Smooth muscle cell (in vitro differentiated cells): ENCODE measurements at regions not wholly inside any gene's neighbourhood (a gene's known extent, or its start where the extent isn't known, plus 50 kb on each side); places are given as distances from the start of the nearest gene placed in this dataset.

Source experiments
- DNase-seq: peaks from one replicate; lab custom pipeline; 2025; ENCODE audit not compliant: unreplicated experiment; lab: John Stamatoyannopoulos, UW
- H2AFZ ChIP-seq: fragments of 200-600 bp; sonication (generic); 2 replicates; pipeline ENCODE4 v1.6.0; 2016; ENCODE audit warnings: antibody characterized with exemption, low read depth, mild to moderate bottlenecking
- H3F3A ChIP-seq: fragments of 200-600 bp; sonication (generic); 2 replicates; pipeline ENCODE4 v1.6.0; 2017; ENCODE audit warnings: antibody characterized with exemption, low read depth
- H3K27ac ChIP-seq: fragments of 200-600 bp; sonication (generic); 2 replicates; pipeline ENCODE4 v1.5.1; 2016; ENCODE audit warnings: low read depth, mild to moderate bottlenecking
- H3K27me3 ChIP-seq: fragments of 200-600 bp; sonication (generic); 2 replicates; pipeline ENCODE4 v1.6.1; 2016; ENCODE audit warnings: low read depth, mild to moderate bottlenecking
- H3K36me3 ChIP-seq: fragments of 200-600 bp; sonication (generic); 2 replicates; pipeline ENCODE4 v1.5.1; 2016; ENCODE audit warnings: low read depth
- H3K4me1 ChIP-seq: fragments of 200-600 bp; sonication (generic); 2 replicates; pipeline ENCODE4 v1.5.1; 2016; ENCODE audit warnings: low read depth
- H3K4me2 ChIP-seq: fragments of 200-600 bp; sonication (generic); 2 replicates; pipeline ENCODE4 v1.6.0; 2016; ENCODE audit warnings: mild to moderate bottlenecking
- H3K4me3 ChIP-seq: fragments of 200-600 bp; sonication (generic); 2 replicates; pipeline ENCODE4 v1.5.1; 2016; ENCODE audit warnings: mild to moderate bottlenecking
- H3K79me2 ChIP-seq: fragments of 200-600 bp; sonication (generic); 2 replicates; pipeline ENCODE4 v1.6.0; 2016; ENCODE audit warnings: low read depth, mild to moderate bottlenecking
- H3K9ac ChIP-seq: fragments of 200-600 bp; sonication (generic); 2 replicates; pipeline ENCODE4 v1.6.0; 2016; ENCODE audit warnings: low read depth
- H3K9me3 ChIP-seq: fragments of 200-600 bp; sonication (generic); replicated peaks from 2 replicates; pipeline ENCODE4 v1.5.1; 2016; ENCODE audit warnings: low read depth
- H4K20me1 ChIP-seq: fragments of 200-600 bp; sonication (generic); 2 replicates; pipeline ENCODE4 v1.6.0; 2016; ENCODE audit warnings: low read depth
- WGBS: methylation state at CpG from one replicate; pipeline ENCODE4 v1.1.7; 2016; ENCODE audit warnings: low lambda C conversion rate; 5-methylcytosine and 5-hydroxymethylcytosine counted together
- TF ChIP-seq, protein P1 (sequence below): fragments of 200-600 bp; sonication (generic); IDR thresholded peaks from 2 replicates; pipeline ENCODE4 v1.5.1; 2017; ENCODE audit warnings: borderline replicate concordance, mild to moderate bottlenecking, antibody characterized with exemption; ENCODE audit not compliant: insufficient read depth, poor library complexity, severe bottlenecking

DNA sequence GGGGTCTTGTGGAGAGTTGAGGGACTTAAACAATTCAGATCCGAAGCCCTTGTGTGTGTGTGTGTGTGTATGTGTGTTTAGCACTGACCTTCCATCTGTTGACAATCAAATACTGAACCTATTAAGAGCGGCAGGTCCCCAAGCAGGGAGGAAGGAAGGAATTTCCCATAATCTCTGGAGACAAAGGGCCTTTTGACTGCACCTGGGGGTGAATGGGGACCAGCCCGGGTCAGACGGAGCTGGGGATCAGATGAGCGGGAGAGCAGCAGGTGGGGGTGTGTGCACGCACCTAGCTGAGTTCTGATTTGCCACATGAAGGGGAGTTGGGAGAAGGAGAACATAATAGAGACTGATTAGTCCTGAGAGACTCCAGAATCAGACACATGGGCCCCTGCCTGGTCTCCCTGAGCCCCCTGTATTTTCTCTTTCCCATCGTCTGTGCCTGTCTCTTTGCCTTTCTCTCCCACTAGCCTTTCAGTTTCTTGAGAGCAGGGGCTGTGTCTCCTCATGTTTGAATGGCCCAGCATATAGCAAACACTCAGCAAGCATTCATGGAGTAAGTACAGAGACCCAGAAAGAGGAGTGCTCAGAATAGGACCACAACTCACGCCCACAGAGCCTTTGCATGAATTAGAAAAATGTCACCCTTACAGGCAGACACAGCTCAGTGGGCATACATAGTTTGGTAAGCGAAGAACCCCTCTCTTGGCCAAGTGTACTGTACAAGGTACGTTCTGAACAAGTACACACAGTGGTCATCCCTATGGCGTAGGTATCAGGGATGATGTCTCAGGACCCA is 288.3 kb upstream of the HABP2 start:
- peaks cover 23% of the 10 kb centered on the region for H3K4me1 ChIP-seq
- H3K9me3 ChIP-seq, result no peaks in the 10 kb centered on the region
- H3F3A ChIP-seq, result no peaks in the 10 kb centered on the region
- no peaks in the 10 kb centered on the region for H3K36me3 ChIP-seq
- H2AFZ ChIP-seq, result no peak overlapping the region
- TF ChIP-seq, protein P1, sequence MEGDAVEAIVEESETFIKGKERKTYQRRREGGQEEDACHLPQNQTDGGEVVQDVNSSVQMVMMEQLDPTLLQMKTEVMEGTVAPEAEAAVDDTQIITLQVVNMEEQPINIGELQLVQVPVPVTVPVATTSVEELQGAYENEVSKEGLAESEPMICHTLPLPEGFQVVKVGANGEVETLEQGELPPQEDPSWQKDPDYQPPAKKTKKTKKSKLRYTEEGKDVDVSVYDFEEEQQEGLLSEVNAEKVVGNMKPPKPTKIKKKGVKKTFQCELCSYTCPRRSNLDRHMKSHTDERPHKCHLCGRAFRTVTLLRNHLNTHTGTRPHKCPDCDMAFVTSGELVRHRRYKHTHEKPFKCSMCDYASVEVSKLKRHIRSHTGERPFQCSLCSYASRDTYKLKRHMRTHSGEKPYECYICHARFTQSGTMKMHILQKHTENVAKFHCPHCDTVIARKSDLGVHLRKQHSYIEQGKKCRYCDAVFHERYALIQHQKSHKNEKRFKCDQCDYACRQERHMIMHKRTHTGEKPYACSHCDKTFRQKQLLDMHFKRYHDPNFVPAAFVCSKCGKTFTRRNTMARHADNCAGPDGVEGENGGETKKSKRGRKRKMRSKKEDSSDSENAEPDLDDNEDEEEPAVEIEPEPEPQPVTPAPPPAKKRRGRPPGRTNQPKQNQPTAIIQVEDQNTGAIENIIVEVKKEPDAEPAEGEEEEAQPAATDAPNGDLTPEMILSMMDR, result no peak
- WGBS, result 83% methylated on average over 11 of the region's 11 CpGs
- H3K27ac ChIP-seq, result no peak overlapping the region
- no peaks in the 10 kb centered on the region for H3K27me3 ChIP-seq
- no peak overlapping the region for H3K4me3 ChIP-seq
- no peak for DNase-seq
- no peak overlapping the region for H3K9ac ChIP-seq
- no peak overlapping the region for H3K4me2 ChIP-seq
- H4K20me1 ChIP-seq, result no peaks in the 10 kb centered on the region
- H3K79me2 ChIP-seq, result no peaks in the 10 kb centered on the region

DNA sequence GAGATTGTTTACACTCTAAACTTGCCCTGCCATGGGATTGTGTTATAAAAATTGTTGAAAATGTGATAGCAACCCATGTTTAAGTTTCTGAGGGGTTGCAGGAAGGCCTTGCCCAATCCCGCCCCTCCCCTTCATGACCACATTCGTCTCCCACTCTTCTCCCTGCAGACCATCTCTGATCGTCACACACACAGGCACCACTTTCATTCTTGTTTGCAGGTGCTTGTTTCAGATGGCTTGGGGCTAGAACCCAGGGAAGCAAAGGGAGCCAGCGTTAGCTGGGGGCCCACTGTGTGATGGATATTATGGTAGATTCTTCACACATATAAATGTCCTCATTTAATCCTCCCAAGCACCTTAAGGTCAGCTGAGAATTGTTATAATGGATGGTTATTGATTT is 286.7 kb upstream of the HABP2 start:
- TF ChIP-seq, protein P1, result no peak

DNA sequence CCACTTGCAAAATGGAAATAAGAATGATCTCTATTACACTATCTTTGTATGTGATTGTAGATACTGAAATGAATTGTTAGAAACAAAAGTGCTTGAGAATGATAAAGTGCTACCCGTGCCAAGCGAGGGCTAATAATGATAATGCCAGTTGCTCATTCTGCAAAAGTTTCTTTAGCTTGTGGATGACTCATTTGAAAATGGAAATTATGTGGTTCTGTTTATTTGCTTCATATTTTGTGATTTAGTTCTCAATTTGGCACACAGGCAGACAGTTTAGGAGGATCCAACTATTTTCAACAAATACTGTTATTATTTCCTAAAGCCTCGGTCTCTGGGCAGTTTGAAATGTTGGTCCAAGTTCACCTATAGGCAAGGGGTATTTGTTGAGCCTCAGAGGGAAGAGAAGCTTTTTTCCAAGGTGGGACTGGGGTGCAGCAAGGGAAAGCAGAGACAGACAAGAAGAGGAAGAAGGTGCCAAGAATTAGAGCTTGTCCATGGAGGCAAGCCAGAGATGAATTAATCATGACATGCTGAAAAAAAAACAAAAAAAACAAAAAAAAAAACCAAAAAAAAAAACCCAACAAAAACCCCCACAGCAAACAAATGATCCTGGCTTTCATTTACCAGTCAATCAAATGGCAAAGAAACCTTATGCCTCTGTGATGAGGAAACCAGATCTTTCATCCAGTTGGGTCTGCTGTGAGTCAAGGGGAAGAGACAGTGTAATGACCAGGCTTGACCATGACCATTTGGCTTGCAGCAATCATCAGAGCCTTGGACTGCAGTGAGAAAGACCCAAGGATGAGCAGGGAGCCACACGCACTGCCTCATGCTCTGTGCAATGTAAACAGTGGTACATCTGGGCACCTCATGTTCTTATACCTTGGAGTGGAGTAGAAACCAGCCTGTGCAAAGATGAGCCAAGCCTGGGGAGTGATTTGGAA is 285.0 kb upstream of the HABP2 start:
- DNase-seq, result no peak
- TF ChIP-seq, protein P1, result no peak

More for the DNA sequence above, 286.7 kb upstream of the HABP2 start:
- Histone ChIP-seq H3K27me3 (no peaks in the 10 kb centered on the region), H3K4me3 (no peak overlapping the region), H3K4me1 (peaks cover 15% of the 10 kb centered on the region), H3K4me2 (no peak overlapping the region), H3K79me2 (no peaks in the 10 kb centered on the region), H3F3A (no peaks in the 10 kb centered on the region), H3K9ac (no peak overlapping the region), H3K9me3 (no peaks in the 10 kb centered on the region), H4K20me1 (no peaks in the 10 kb centered on the region), H3K27ac (no peak overlapping the region), H2AFZ (no peak overlapping the region), H3K36me3 (no peaks in the 10 kb centered on the region)
- no peak for DNase-seq
- 94% methylated on average over 4 of the region's 4 CpGs for whole genome bisulfite sequencing

More for the DNA sequence above, 285.0 kb upstream of the HABP2 start:
- H3K4me1 ChIP-seq, result peaks cover 13% of the 10 kb centered on the region
- H3K27me3 ChIP-seq, result no peaks in the 10 kb centered on the region
- no peak overlapping the region for H3K9ac ChIP-seq
- no peaks in the 10 kb centered on the region for H3K79me2 ChIP-seq
- H3K9me3 ChIP-seq, result no peaks in the 10 kb centered on the region
- H3K36me3 ChIP-seq, result no peaks in the 10 kb centered on the region
- no peak overlapping the region for H2AFZ ChIP-seq
- H4K20me1 ChIP-seq, result no peaks in the 10 kb centered on the region
- no peak overlapping the region for H3K4me3 ChIP-seq
- H3K4me2 ChIP-seq, result no peak overlapping the region
- no peak overlapping the region for H3K27ac ChIP-seq
- H3F3A ChIP-seq, result no peaks in the 10 kb centered on the region
- WGBS, result 89% methylated on average over 4 of the region's 4 CpGs
